GM10248 (cell line): ENCODE measurements at regions not wholly inside any gene's neighbourhood (a gene's known extent, or its start where the extent isn't known, plus 50 kb on each side); places are given as distances from the start of the nearest gene placed in this dataset.

Experiments
- CTCF ChIA-PET: fragments of 300-600 bp; sonication (Branson Sonifier 250); formaldehyde crosslinking; extraction: SDS; loops from one replicate; lab custom pipeline; 2021; ENCODE audit warnings: antibody characterized with exemption; lab: Yijun Ruan, JAX
- POLR2A ChIA-PET: fragments of 350-650 bp; sonication (Branson Sonifier 250); formaldehyde crosslinking; extraction: SDS; loops from one replicate; lab custom pipeline; 2020; ENCODE audit warnings: antibody characterized with exemption; lab: Yijun Ruan, JAX
- DNase-seq: peaks from one replicate; pipeline ENCODE4 v3.0.0; 2012; ENCODE audit errors: extremely low spot score
- CTCF ChIP-seq: IDR thresholded peaks from 2 replicates; pipeline ENCODE4 v1.5.1; 2012; ENCODE audit warnings: mild to moderate bottlenecking, low read depth; ENCODE audit errors: extremely low read depth, missing control alignments, control extremely low read depth

- CTCF ChIA-PET = interaction anchor here (1.1 kb wide), 1 partner anchor 8 kb away, joined by 4 read pairs; no protein-coding TSS in a partner anchor
- POLR2A ChIA-PET = no interaction called here
- TF ChIP-seq CTCF = no peak
- DNase-seq = no peak
These were observed 50.5 kb upstream of the MSTN start for GRCh38 chr2:190113000-190113399.
